Myocyte (in vitro differentiated cells): ENCODE measurements at regions not wholly inside any gene's neighbourhood (a gene's known extent, or its start where the extent isn't known, plus 50 kb on each side); places are given as distances from the start of the nearest gene placed in this dataset.

Experiments
- DNase-seq: peaks from one replicate; pipeline ENCODE4 v3.0.0-alpha.2; 2012; ENCODE audit warnings: low read depth

GRCh38 chr5:143870362-143870761 is 58.4 kb downstream of the HMHB1 start:
- no peak for DNase-seq

- no peak for DNase-seq
These were observed 59.1 kb downstream of the HMHB1 start for GRCh38 chr5:143870871-143871632.

- DNase-seq, result no peak
These were observed 59.7 kb downstream of the HMHB1 start for GRCh38 chr5:143871672-143872071.

GRCh38 chr5:143874312-143874711 is 62.4 kb downstream of the HMHB1 start:
- peak; percentile 70 for DNase-seq

- DNase-seq, result no peak
These were observed 65.2 kb downstream of the HMHB1 start for GRCh38 chr5:143877196-143877595.

GRCh38 chr5:143878430-143878829 is 66.5 kb downstream of the HMHB1 start:
- DNase-seq, result no peak

- no peak for DNase-seq
These were observed 67.7 kb downstream of the HMHB1 start for GRCh38 chr5:143879646-143880045.

- DNase-seq, result no peak
These were observed 68.2 kb downstream of the HMHB1 start for GRCh38 chr5:143880178-143880577.

GRCh38 chr5:143882520-143882919 is 70.6 kb downstream of the HMHB1 start:
- no peak for DNase-seq

GRCh38 chr5:143886096-143886495 is 74.1 kb downstream of the HMHB1 start:
- no peak for DNase-seq

- peak; percentile 81 for DNase-seq
These were observed 75.0 kb downstream of the HMHB1 start for GRCh38 chr5:143886651-143887638.

GRCh38 chr5:143887903-143888665 is 76.1 kb downstream of the HMHB1 start:
- DNase-seq, result peak; percentile 84

- DNase-seq, result no peak
These were observed 77.0 kb downstream of the HMHB1 start for GRCh38 chr5:143888912-143889311.

- peak; percentile 73 for DNase-seq
These were observed 78.0 kb downstream of the HMHB1 start for GRCh38 chr5:143889986-143890385.

GRCh38 chr5:143890487-143890886 is 78.5 kb downstream of the HMHB1 start:
- peak; percentile 63 for DNase-seq

- no peak for DNase-seq
These were observed 80.3 kb downstream of the HMHB1 start for GRCh38 chr5:143892271-143892670.

GRCh38 chr5:143892908-143893307 is 80.9 kb downstream of the HMHB1 start:
- no peak for DNase-seq

- DNase-seq, result no peak
These were observed 81.7 kb downstream of the HMHB1 start for GRCh38 chr5:143893638-143894037.

GRCh38 chr5:143896516-143896915 is 84.6 kb downstream of the HMHB1 start:
- DNase-seq, result no peak

GRCh38 chr5:143896966-143897365 is 85.0 kb downstream of the HMHB1 start:
- no peak for DNase-seq

GRCh38 chr5:143898381-143898780 is 86.4 kb downstream of the HMHB1 start:
- DNase-seq, result no peak
